Left colon (tissue), 2 donors: ENCODE measurements at regions not wholly inside any gene's neighbourhood (a gene's known extent, or its start where the extent isn't known, plus 50 kb on each side); places are given as distances from the start of the nearest gene placed in this dataset.
"Not testable (repeated sequence)": the region's sequence is repeated elsewhere in the genome, so short reads cannot be mapped to it uniquely, and the experiment has no call there.

ENCODE experiments used
- ATAC-seq: fragments of 200-7000 bp; cut with Tn5 transposase; one replicate; pipeline ENCODE4 v1.9.1; 2020; ENCODE audit warnings: mild to moderate bottlenecking, moderate library complexity
- DNase-seq, 2 donors: peaks; one replicate each; pipeline ENCODE4 v3.0.0-alpha.2; 2020
- intact Hi-C, 2 donors: fragments of 100-400 bp; cut with DNase I in 1 of 2; cut with micrococcal nuclease in 1 of 2; formaldehyde crosslinking; loops; one replicate each; pipeline versions ENCODE4 v1.11.2 to v1.14.0; 2022; cut with DNase I, micrococcal nuclease
- donor health status: DM: no; HTN: no; CAD: no.
- donor health status: DM: yes; HTN: yes; CAD: no.

GRCh38 chr7:55743454-55743717 lies 119.2 kb downstream of the SEPTIN14 start:
- DNase-seq, ATAC-seq, intact Hi-C loops: not testable (repeated sequence)

- ATAC-seq, intact Hi-C loops, DNase-seq: not testable (repeated sequence)
Measured at GRCh38 chr7:55742651-55743453, 119.7 kb downstream of the SEPTIN14 start.

GRCh38 chr7:55741721-55742631 lies 120.6 kb downstream of the SEPTIN14 start:
- ATAC-seq, DNase-seq, intact Hi-C loops: not testable (repeated sequence)

- ATAC-seq, intact Hi-C loops, DNase-seq: not testable (repeated sequence)
Measured at GRCh38 chr7:55740633-55741250, 121.8 kb downstream of the SEPTIN14 start.

GRCh38 chr7:55740053-55740452 lies 122.5 kb downstream of the SEPTIN14 start:
- ATAC-seq, DNase-seq, intact Hi-C loops: not testable (repeated sequence)

GRCh38 chr7:55736641-55737221 lies 125.8 kb downstream of the SEPTIN14 start:
- ATAC-seq, intact Hi-C loops, DNase-seq: not testable (repeated sequence)

GRCh38 chr7:55733241-55734140 lies 129.1 kb downstream of the SEPTIN14 start:
- intact Hi-C loops: no loop called here
- ATAC-seq (no peak), DNase-seq (no peak)

- ATAC-seq: no peak
- no peak for DNase-seq
- intact Hi-C loops: no loop called here
Measured at GRCh38 chr7:55731931-55732330, 130.6 kb downstream of the SEPTIN14 start.

GRCh38 chr7:55730197-55730596 lies 132.4 kb downstream of the SEPTIN14 start:
- intact Hi-C loops: no loop called here
- no peak for DNase-seq
- ATAC-seq: no peak

- intact Hi-C loops: no loop called here
- DNase-seq (no peak), ATAC-seq (no peak)
Measured at GRCh38 chr7:55723621-55723941, 139.0 kb downstream of the SEPTIN14 start.

GRCh38 chr7:55722874-55723620 lies 139.5 kb downstream of the SEPTIN14 start:
- intact Hi-C loops, DNase-seq: not testable (repeated sequence)
- peak; percentile 99 for ATAC-seq

- ATAC-seq, intact Hi-C loops, DNase-seq: not testable (repeated sequence)
Measured at GRCh38 chr7:55721004-55721403, 141.5 kb downstream of the SEPTIN14 start.

- intact Hi-C loops, DNase-seq: not testable (repeated sequence)
- peak; percentile 90 for ATAC-seq
Measured at GRCh38 chr7:55715247-55715867, 143.1 kb upstream of the VOPP1 start.

GRCh38 chr7:55714370-55714769 lies 142.1 kb upstream of the VOPP1 start:
- intact Hi-C loops, DNase-seq: not testable (repeated sequence)
- peak; percentile 61 for ATAC-seq

GRCh38 chr7:55710312-55710711 lies 138.0 kb upstream of the VOPP1 start:
- intact Hi-C loops, ATAC-seq, DNase-seq: not testable (repeated sequence)

- DNase-seq, ATAC-seq, intact Hi-C loops: not testable (repeated sequence)
Measured at GRCh38 chr7:55708028-55708427, 135.7 kb upstream of the VOPP1 start.

GRCh38 chr7:55707410-55707809 lies 135.1 kb upstream of the VOPP1 start:
- DNase-seq, ATAC-seq, intact Hi-C loops: not testable (repeated sequence)
